GM12873 (cell line): ENCODE measurements at regions not wholly inside any gene's neighbourhood (a gene's known extent, or its start where the extent isn't known, plus 50 kb on each side); places are given as distances from the start of the nearest gene placed in this dataset.

Experiments
- CTCF ChIP-seq: IDR thresholded peaks from 2 replicates; pipeline ENCODE4 v1.5.1; 2012; ENCODE audit warnings: low read depth, mild to moderate bottlenecking, moderate library complexity, low read length, control low read depth; ENCODE audit not compliant: insufficient read depth; ENCODE audit errors: missing control alignments

GRCh38 chr5:104361932-104362331, 799.3 kb upstream of the NUDT12 start:
- no peak for TF ChIP-seq CTCF

GRCh38 chr5:104355350-104355749, 792.8 kb upstream of the NUDT12 start:
- no peak for TF ChIP-seq CTCF

DNA sequence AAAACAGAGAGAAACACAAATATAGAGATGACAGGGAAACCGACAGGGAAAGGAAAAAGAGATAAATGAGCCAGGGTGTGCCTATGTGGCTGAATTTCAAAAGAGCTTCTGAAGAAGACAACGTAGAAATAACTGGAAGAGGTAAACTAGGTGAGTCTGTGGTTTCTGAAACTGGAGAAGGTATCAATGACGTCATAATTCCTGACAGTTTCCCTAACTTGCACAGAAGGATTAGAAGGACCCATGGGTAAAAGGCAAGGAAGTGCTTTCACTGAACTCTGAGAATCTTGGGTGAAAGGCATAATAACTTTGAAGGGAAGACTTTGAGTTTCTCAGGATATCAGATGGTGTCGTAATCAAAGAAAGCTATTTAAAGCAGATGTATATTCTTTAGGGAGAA, 790.8 kb upstream of the NUDT12 start:
- TF ChIP-seq CTCF, result no peak

DNA sequence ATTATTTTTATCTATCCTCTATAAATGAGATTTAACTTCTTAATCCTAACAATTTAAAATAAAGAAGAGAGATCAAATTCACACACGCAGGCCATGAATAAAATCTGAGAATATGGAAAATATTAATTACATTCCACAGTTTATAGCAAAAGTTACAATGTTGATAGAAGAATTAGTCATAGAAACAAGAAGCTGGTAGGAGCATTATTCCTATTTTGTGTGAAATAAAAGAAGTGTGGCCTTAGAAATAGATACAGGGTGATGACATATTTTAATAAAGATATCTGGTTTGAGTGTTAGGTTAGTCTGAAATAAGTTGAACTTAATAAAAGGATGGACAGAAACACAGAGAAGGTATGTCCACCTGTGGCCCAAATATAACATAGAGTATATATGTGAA, 790.4 kb upstream of the NUDT12 start:
- TF ChIP-seq CTCF, result no peak

DNA sequence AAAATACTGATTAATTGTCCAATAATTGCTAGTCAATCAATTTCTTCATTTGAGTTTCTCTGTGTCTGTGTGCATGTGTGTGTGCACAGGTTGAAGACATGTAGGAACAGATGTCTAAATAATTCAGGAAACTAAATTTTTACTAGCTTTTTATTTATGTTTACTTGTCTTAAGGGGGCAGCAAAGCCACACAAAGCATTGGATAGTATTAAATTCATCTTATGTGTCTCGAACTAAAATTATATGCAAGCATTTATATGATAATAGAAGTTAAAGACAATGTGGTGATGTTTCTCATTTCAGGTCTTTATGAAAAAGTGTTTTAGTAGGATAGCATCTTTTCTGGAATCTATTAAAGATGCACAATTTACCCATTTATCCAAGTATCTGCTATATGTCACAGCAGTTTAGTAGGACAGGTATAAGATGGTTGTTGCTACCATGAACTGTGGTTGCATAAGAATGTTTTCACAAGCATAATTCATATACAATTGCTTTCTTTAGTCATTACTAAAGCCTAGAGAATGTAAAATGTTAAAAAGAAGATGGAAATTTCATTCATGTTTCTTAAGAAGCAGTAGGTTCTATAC, 784.6 kb upstream of the NUDT12 start:
- peak; percentile 23 for TF ChIP-seq CTCF

DNA sequence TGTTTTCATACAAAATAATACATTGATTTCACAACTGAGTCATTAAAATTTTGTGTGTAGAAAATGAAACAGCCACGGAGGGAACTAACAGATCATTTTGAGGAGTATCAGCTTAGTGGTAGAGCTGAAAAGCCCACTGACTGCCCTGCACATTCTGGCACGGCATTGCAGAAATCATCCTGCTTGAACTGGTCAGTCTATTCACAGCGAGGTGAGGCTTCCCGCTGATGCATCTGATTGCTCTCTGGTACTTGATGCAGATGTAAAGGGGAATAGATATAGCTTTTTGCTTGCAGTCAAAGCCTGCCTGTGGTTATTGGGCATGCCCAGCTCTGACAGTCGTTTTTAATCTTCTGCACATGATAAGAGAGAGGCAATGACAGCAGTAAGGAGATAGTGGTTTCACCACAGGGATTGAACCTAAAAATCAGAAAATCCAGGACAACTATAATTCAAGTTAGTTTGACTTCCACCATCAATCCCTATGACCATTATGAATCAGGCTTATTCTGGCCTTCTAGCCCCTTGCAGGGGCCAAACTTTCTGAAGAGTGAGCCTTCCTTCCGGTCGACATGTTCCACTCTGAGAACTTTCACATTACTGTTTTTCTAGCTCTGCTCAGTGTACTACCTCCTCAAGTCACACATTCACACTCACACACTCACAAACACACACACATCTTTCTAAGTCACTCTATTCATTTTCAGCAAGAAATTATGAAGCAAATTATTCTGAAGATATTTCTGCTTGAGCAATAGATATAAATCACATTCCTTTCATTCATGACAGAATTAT, 782.8 kb upstream of the NUDT12 start:
- TF ChIP-seq CTCF, result no peak

GRCh38 chr5:104344809-104345208, 782.2 kb upstream of the NUDT12 start:
- no peak for TF ChIP-seq CTCF
